Keratinocyte (primary cell): ENCODE measurements at regions not wholly inside any gene's neighbourhood (a gene's known extent, or its start where the extent isn't known, plus 50 kb on each side); places are given as distances from the start of the nearest gene placed in this dataset.

ENCODE experiments used
- EZH2 ChIP-seq: IDR thresholded peaks from one replicate; pipeline ENCODE4 v1.6.1; 2012; ENCODE audit warnings: inconsistent platforms, mild to moderate bottlenecking, low read length, moderate library complexity
- TF ChIP-seq, protein P1 (sequence below), 3 experiments: IDR thresholded peaks in 1 of 3; conservative IDR thresholded peaks in 1 of 3; optimal IDR thresholded peaks in 1 of 3; 2 replicates in 2 of 3; 3 replicates in 1 of 3; pipeline versions ENCODE3 to v1.5.1; 2011; ENCODE audit warnings: low read length in 3 of 3, mild to moderate bottlenecking in 3 of 3, moderate library complexity in 2 of 3, control low read depth in 1 of 3, inconsistent platforms in 1 of 3; ENCODE audit not compliant: insufficient read depth in 2 of 3; ENCODE audit errors: extremely low read depth in 1 of 3

DNA sequence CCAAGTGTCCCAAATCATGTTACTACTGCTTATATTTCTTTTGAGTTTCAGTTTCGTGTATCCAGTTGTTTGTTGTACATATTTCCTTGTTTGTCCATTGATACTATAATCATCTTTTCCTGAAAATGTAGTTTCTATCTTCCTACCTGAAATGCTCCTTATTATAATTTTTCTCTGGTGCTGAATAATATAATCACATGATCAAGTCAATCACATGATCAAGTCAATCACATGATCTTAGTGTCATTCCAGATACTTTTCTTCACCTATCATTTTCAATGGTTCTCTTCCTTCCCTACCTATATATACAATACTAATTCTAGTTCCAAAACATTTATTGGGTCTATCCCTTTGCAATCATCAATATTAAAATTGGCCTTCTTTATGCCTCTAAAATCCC, 2058.8 kb downstream of the PCDH7 start:
- TF ChIP-seq, protein P1, sequence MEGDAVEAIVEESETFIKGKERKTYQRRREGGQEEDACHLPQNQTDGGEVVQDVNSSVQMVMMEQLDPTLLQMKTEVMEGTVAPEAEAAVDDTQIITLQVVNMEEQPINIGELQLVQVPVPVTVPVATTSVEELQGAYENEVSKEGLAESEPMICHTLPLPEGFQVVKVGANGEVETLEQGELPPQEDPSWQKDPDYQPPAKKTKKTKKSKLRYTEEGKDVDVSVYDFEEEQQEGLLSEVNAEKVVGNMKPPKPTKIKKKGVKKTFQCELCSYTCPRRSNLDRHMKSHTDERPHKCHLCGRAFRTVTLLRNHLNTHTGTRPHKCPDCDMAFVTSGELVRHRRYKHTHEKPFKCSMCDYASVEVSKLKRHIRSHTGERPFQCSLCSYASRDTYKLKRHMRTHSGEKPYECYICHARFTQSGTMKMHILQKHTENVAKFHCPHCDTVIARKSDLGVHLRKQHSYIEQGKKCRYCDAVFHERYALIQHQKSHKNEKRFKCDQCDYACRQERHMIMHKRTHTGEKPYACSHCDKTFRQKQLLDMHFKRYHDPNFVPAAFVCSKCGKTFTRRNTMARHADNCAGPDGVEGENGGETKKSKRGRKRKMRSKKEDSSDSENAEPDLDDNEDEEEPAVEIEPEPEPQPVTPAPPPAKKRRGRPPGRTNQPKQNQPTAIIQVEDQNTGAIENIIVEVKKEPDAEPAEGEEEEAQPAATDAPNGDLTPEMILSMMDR (optimal IDR thresholded peaks at IDR 0.05 in 1 of 3, IDR thresholded peaks at IDR 0.05 in 1 of 3, conservative IDR thresholded peaks at IDR 0.05 in 1 of 3; ENCODE audit: extremely low read depth in 1 of 3, insufficient read depth in 2 of 3, low read length in 3 of 3): no peak
- no peak for TF ChIP-seq EZH2
